IPS-20b (cell line): ENCODE measurements at regions not wholly inside any gene's neighbourhood (a gene's known extent, or its start where the extent isn't known, plus 50 kb on each side); places are given as distances from the start of the nearest gene placed in this dataset.

Source experiments
- H3K27ac ChIP-seq: one replicate; pipeline ENCODE4 v1.5.1; 2013; ENCODE audit warnings: low read length
- H3K27me3 ChIP-seq: 2 replicates; pipeline ENCODE4 v1.6.1; 2013; ENCODE audit warnings: mild to moderate bottlenecking, low read length, inconsistent platforms; ENCODE audit not compliant: insufficient read depth
- H3K36me3 ChIP-seq: 2 replicates; pipeline ENCODE4 v1.6.1; 2013; ENCODE audit warnings: low read depth, mild to moderate bottlenecking, inconsistent platforms, low read length, moderate library complexity; ENCODE audit not compliant: insufficient read depth
- H3K4me1 ChIP-seq: 2 replicates; pipeline ENCODE4 v1.6.1; 2013; ENCODE audit warnings: mild to moderate bottlenecking, control low read depth, inconsistent platforms, low read length, moderate library complexity; ENCODE audit not compliant: insufficient read depth
- H3K4me3 ChIP-seq: 2 replicates; pipeline ENCODE4 v1.5.1; 2013; ENCODE audit warnings: mild to moderate bottlenecking, low read length, inconsistent platforms
- H3K9ac ChIP-seq: 2 replicates; pipeline ENCODE4 v1.6.1; 2013; ENCODE audit warnings: low read depth, mild to moderate bottlenecking, inconsistent platforms, low read length, moderate library complexity
- H3K9me3 ChIP-seq: 2 replicates; pipeline ENCODE4 v1.6.1; 2013; ENCODE audit warnings: mild to moderate bottlenecking, low read depth, low read length, inconsistent platforms; ENCODE audit not compliant: insufficient read depth

DNA sequence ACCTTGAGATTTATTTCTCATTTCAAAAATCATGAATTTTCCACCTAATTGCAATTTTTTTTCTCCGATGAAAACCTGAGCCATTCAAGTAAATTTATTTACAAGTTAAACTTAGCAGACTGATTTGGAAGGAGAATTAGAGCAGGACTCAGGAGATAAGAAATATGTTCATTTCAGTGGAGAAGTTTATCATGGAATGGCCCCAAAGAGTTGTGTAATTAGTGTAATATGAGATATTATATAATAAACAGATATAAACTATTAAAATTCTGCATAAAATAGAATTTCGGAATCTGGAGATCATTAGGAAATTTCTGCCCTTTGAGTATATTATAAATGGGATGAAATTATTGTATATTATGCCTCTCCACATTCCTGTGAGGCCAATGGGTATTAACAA, 596.8 kb downstream of the QKI start:
- H3K4me1 ChIP-seq = peaks cover 19% of the 10 kb centered on the region; the same call in 1 of the 2 replicates
- no peak overlapping the region for H3K27ac ChIP-seq
- H3K27me3 ChIP-seq = no peaks in the 10 kb centered on the region
- no peaks in the 10 kb centered on the region for H3K9me3 ChIP-seq
- H3K9ac ChIP-seq = no peak overlapping the region
- no peaks in the 10 kb centered on the region for H3K36me3 ChIP-seq
- H3K4me3 ChIP-seq = no peak overlapping the region

GRCh38 chr6:164010441-164011103, 596.1 kb downstream of the QKI start:
- Histone ChIP-seq H3K27ac (no peak overlapping the region), H3K9me3 (no peaks in the 10 kb centered on the region), H3K36me3 (no peaks in the 10 kb centered on the region), H3K4me1 (peaks cover 19% of the 10 kb centered on the region; the same call in 1 of the 2 replicates), H3K27me3 (no peaks in the 10 kb centered on the region), H3K9ac (no peak overlapping the region), H3K4me3 (no peak overlapping the region)

GRCh38 chr6:164008902-164009301, 594.4 kb downstream of the QKI start:
- Histone ChIP-seq H3K9ac (no peak overlapping the region), H3K27me3 (no peaks in the 10 kb centered on the region), H3K9me3 (no peaks in the 10 kb centered on the region), H3K4me1 (peaks cover 9% of the 10 kb centered on the region; the same call in 1 of the 2 replicates), H3K36me3 (no peaks in the 10 kb centered on the region), H3K4me3 (no peak overlapping the region), H3K27ac (no peak overlapping the region)

DNA sequence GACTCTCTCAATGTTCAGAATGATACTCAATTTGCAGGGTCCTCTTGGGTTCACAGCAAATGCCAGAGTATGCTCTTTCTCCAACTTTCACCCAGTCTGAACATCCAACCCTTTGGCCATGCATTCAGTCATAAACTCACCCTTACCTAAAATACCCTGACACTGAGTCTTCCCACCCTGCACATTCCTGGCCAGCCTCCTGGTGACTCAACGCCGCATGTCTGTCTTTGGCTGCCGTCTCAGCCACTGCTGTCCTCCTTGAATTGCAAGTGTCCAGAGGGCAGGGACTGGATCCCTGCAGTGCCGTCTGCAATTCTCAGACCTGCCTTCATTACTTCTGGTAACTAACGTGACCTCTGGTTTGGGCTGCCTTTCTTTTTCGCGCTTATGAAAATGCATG, 593.4 kb downstream of the QKI start:
- Histone ChIP-seq H3K36me3 (no peaks in the 10 kb centered on the region), H3K4me1 (peaks cover 9% of the 10 kb centered on the region; the same call in 1 of the 2 replicates), H3K27me3 (no peaks in the 10 kb centered on the region), H3K9ac (no peak overlapping the region), H3K27ac (no peak overlapping the region), H3K9me3 (no peaks in the 10 kb centered on the region), H3K4me3 (no peak overlapping the region)

GRCh38 chr6:164006459-164006858, 591.9 kb downstream of the QKI start:
- H3K4me1 ChIP-seq = peaks cover 9% of the 10 kb centered on the region; the same call in 1 of the 2 replicates
- H3K9me3 ChIP-seq = no peaks in the 10 kb centered on the region
- no peak overlapping the region for H3K27ac ChIP-seq
- H3K27me3 ChIP-seq = no peaks in the 10 kb centered on the region
- no peaks in the 10 kb centered on the region for H3K36me3 ChIP-seq
- no peak overlapping the region for H3K4me3 ChIP-seq
- no peak overlapping the region for H3K9ac ChIP-seq

DNA sequence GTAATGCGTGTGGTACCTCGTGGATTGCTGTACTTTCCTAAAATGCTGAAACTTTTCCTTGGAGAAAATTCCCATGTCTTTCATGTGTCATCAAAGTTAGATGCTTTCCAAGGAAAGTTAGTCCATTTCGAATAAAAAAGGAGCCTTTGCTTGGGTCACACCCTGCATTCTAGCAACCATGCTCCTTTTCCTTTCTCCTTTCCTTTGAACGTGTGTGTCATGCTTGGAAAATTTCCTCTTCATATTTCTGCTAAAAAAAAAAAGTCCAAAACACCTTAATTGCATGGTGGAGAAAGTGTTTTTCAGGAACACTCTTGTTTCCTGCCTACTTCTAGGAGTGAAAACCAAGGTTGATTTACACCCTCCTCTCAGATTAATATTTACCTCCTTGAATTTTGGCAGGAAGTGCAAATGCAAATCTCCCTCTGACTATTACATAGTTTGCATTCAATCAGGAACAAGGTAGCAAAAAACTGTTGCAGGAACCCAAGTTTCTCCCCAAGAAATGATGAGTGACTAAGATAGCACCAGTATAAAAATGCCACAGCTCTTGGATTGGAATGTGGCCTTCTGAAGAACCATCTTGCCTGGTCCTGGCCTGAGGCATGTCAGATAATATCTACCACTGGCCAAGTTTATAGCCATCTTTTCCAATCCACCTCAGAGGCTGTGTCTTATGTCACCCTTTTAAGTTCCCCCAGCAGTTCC, 590.6 kb downstream of the QKI start:
- H3K9me3 ChIP-seq = no peaks in the 10 kb centered on the region
- no peaks in the 10 kb centered on the region for H3K27me3 ChIP-seq
- no peak overlapping the region for H3K9ac ChIP-seq
- 0 out of 2 replicates have a peak, but pooled peaks cover under 1% of the 10 kb centered on the region for H3K4me1 ChIP-seq
- no peak overlapping the region for H3K27ac ChIP-seq
- H3K4me3 ChIP-seq = no peak overlapping the region
- H3K36me3 ChIP-seq = no peaks in the 10 kb centered on the region

DNA sequence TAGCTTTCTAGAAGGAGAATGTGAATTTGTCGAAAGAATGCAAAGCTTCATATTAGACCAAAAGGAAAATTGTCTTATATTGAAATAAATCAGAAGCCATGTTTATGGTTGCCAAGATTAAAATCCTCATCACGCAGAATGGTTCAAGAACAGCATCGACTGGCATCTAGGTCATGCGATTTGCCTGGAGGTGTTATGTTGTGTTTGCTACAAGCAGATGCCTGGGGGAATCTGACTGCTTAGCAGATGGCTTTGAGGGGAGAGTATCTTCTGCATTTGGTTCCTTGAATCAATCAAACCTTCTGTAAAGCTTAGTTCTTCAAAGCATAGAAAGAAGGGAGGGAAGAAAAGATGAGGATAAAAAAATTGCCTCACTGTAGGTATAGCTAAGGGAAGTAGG, 585.8 kb downstream of the QKI start:
- Histone ChIP-seq H3K4me1 (no peaks in the 10 kb centered on the region), H3K36me3 (no peaks in the 10 kb centered on the region), H3K9me3 (no peaks in the 10 kb centered on the region), H3K9ac (no peak overlapping the region), H3K4me3 (no peak overlapping the region), H3K27ac (no peak overlapping the region), H3K27me3 (no peaks in the 10 kb centered on the region)

DNA sequence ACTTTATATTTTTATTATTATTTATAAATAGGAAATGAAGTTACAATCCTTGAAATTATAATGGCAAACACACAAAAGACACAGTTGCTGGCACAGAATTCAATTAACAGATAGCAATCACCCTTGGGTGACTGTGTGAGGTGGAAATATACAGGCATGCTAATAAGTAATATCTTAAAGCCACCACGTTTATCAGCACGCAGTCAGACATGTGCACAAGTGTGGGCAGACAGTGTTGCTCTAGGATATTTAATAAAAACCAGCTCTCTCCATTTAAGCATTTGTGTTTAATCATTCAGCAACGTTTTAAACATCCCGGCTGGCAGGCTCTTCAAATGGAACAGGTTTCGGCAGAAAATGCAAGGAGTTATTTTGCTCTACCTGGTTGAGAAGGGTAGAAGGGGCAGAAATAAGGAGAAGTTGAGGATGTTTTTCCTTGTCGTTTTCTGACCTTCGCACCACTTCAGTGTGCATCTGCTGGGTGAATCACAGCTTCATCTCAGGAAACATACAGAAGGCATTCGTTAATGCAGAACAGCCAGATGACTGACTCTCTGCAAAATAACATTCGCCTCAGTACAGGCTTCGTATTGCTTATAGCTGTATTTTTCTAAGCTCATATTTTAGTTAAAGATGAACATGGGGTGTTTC, 585.1 kb downstream of the QKI start:
- Histone ChIP-seq H3K4me3 (no peak overlapping the region), H3K4me1 (no peaks in the 10 kb centered on the region), H3K9ac (no peak overlapping the region), H3K9me3 (no peaks in the 10 kb centered on the region), H3K36me3 (no peaks in the 10 kb centered on the region), H3K27me3 (no peaks in the 10 kb centered on the region), H3K27ac (no peak overlapping the region)

GRCh38 chr6:163998496-163998895, 584.0 kb downstream of the QKI start:
- no peaks in the 10 kb centered on the region for H3K9me3 ChIP-seq
- no peak overlapping the region for H3K9ac ChIP-seq
- H3K4me1 ChIP-seq = no peaks in the 10 kb centered on the region
- no peaks in the 10 kb centered on the region for H3K27me3 ChIP-seq
- H3K27ac ChIP-seq = no peak overlapping the region
- H3K36me3 ChIP-seq = no peaks in the 10 kb centered on the region
- H3K4me3 ChIP-seq = no peak overlapping the region

- no peaks in the 10 kb centered on the region for H3K9me3 ChIP-seq
- no peaks in the 10 kb centered on the region for H3K4me1 ChIP-seq
- no peak overlapping the region for H3K4me3 ChIP-seq
- H3K27me3 ChIP-seq = no peaks in the 10 kb centered on the region
- no peaks in the 10 kb centered on the region for H3K36me3 ChIP-seq
- H3K9ac ChIP-seq = no peak overlapping the region
- H3K27ac ChIP-seq = no peak overlapping the region
Measured at GRCh38 chr6:163996491-163996890, 582.0 kb downstream of the QKI start.

DNA sequence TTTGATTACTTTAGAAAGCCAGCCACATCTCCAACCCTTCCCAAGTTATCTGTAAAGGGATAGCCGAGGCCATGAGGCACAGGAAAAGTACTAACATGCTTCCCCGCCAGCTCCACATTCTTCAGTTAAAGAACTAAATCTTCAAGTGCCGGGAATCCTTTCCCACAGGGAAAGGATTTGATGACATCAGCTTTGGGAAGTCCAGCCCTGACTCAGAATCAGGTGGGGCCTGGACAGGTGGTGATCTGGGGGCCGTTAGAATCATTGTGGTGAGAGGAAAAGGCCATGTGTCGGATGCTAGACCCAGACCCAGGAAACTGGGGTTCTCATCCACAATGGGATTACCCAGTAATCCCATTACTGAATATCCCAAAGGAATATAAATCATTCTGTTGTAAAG, 580.0 kb downstream of the QKI start:
- Histone ChIP-seq H3K4me1 (no peaks in the 10 kb centered on the region), H3K9me3 (no peaks in the 10 kb centered on the region), H3K36me3 (no peaks in the 10 kb centered on the region), H3K9ac (no peak overlapping the region), H3K27ac (no peak overlapping the region), H3K4me3 (no peak overlapping the region), H3K27me3 (no peaks in the 10 kb centered on the region)

DNA sequence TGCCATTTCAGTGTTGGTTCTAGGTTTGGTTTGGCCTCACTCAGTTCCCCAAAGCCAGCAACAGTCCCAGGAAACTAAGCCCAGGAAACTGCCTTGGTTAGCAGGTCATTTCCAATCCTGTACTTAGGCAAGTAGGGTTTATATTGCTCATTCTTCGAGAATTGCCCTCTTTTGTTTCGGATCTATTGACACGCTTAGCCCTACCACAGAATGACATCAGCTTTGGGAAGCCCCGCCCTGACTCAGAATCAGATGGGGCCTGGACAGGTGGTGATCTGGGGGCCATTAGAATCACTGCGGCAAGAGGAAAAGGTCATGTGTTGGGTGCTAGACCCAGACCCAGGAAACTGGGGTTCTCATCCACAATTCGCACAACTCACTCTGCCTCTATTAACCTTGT, 578.2 kb downstream of the QKI start:
- no peaks in the 10 kb centered on the region for H3K4me1 ChIP-seq
- H3K36me3 ChIP-seq = no peaks in the 10 kb centered on the region
- H3K4me3 ChIP-seq = no peak overlapping the region
- H3K9ac ChIP-seq = no peak overlapping the region
- no peaks in the 10 kb centered on the region for H3K9me3 ChIP-seq
- H3K27me3 ChIP-seq = no peaks in the 10 kb centered on the region
- H3K27ac ChIP-seq = no peak overlapping the region
